GM21526 (cell line): ENCODE measurements at regions not wholly inside any gene's neighbourhood (a gene's known extent, or its start where the extent isn't known, plus 50 kb on each side); places are given as distances from the start of the nearest gene placed in this dataset.
A peak's percentile ranks its signal among the peaks of the same experiment; 100 is the strongest.

Experiments
- ATAC-seq: cut with Tn5 transposase; IDR thresholded peaks from one replicate; pipeline ENCODE4 v1.9.1; 2021; ENCODE audit warnings: moderate library complexity; ENCODE audit not compliant: unreplicated experiment, low FRiP score

- no peak for ATAC-seq
Measured at GRCh38 chr12:126819554-126819953, 1447.4 kb upstream of the TMEM132C start.

DNA sequence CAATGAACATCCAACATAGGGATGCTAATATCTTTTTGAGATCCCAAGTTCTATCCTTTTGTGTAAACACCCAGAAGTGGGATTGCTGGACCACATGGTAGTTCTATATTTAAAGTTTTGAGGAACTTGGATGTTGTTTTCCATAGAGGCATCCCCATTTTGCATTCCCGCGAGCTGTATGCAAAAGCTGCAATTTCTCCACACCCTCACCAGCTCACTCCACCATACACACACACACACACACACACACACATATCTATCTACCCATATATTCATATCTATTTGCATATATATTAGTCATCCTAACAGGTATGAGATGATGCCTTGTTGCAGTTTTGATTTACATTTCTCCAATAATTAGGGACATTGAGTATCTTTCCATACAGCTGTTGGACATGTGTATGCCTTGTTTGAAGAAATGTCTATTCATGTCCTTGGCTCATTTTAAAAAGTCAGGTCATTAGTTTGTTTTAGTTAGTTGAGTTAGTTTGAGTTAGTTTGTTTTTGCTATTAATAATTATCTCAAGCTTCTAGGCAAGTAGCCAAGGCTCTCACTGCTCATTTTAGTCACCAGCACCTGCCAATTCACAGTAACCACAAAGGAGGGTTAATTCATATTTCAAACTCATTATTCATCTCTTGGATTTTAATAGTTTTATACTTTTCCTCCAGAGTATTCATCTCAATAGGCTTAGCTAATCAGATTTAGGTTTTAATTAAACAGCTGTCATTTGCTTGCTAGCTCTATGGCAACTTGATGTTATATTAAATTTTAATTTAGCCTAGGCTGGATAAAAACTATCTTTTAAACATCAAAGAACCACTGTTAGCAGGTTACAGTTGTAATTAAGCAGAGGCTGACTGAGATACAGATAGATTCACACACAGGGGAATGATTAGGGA is 1435.9 kb upstream of the TMEM132C start:
- no peak for ATAC-seq

GRCh38 chr12:126837697-126838096 is 1429.3 kb upstream of the TMEM132C start:
- no peak for ATAC-seq

DNA sequence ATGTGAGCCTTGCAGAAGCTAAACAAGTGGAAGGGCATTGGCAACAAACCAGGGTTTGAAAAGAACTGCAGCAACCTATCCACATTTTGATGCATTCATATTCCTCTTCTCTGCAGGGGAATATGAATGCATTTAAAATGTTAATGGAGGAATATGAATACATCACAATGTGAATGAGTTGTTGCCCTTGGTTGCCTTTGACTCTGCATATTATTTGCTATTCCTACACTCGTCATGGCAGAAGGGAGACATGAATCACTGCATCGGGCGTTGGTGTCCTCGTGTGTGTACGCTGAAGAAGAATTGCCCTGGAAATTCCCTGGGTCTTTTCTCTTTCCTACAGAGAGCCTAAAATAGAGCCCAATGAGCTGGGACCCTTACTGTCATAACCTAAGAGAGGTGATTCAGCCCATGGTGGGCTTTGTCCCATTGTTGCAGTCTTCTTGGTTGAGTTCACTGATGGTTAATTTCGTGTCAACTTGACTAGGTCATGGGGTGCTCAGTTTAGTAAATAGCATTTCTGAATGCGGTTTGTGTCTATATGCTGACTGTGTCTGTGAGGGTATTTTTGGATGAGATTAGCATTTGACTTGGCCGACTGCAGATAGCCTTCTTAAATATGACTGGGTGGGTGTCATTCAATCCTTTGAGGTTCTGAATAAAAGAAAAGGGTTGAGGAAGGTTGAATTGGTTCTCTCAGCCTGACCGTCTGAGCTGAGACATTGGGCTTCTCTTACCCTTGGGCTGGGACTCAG is 1422.9 kb upstream of the TMEM132C start:
- no peak for ATAC-seq

GRCh38 chr12:126847005-126847629 is 1419.9 kb upstream of the TMEM132C start:
- no peak for ATAC-seq

- no peak for ATAC-seq
Measured at GRCh38 chr12:126855768-126856167, 1411.2 kb upstream of the TMEM132C start.

- no peak for ATAC-seq
Measured at GRCh38 chr12:126856958-126857357, 1410.0 kb upstream of the TMEM132C start.

DNA sequence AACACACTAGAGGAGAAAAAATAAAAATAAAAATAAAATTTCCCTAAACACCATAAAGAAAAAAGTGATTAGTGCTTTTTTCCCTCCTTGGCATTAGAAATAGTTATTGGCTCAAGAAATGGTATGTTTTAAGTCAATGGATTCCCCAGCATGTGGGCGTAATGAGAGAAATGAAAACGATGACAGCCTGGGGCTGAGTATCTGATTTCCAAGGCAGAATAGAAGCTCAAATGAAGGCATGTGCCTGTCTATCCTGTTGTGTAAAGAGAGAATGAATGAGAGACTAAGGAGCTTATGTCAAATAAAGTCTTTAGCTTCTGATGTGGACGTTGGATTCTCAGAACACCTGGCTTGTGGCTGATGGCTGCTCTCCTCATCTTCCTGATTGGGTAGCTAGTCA is 1408.4 kb upstream of the TMEM132C start:
- ATAC-seq: no peak

- ATAC-seq: no peak
Measured at GRCh38 chr12:126860210-126860609, 1406.8 kb upstream of the TMEM132C start.

GRCh38 chr12:126862500-126862899 is 1404.5 kb upstream of the TMEM132C start:
- ATAC-seq: no peak

- ATAC-seq: no peak
Measured at GRCh38 chr12:126869644-126870043, 1397.3 kb upstream of the TMEM132C start.

GRCh38 chr12:126873701-126874100 is 1393.3 kb upstream of the TMEM132C start:
- no peak for ATAC-seq

- peak; percentile 82 for ATAC-seq
Measured at GRCh38 chr12:126874427-126875026, 1392.4 kb upstream of the TMEM132C start.

DNA sequence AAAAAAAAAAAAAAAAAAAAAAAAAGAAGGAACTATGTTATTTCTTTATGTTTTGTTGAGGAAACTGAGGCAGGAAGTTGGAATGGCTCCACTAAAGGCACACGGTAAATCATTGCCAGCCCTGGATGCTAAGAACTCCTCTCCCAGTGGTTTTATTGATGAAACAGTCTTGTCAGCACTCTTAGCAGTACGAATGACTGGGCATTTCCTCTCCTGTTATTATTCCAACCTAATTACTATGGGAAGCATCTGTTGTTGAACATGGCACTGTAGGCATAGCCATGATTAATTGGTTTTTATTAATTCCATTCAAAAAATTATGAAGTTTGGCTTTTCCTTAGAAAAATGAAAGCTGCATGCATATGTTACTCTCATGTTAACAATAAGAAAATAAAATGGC is 1387.1 kb upstream of the TMEM132C start:
- ATAC-seq: no peak

- ATAC-seq: no peak
Measured at GRCh38 chr12:126883697-126884096, 1383.3 kb upstream of the TMEM132C start.

- ATAC-seq: no peak
Measured at GRCh38 chr12:126889501-126889900, 1377.5 kb upstream of the TMEM132C start.

DNA sequence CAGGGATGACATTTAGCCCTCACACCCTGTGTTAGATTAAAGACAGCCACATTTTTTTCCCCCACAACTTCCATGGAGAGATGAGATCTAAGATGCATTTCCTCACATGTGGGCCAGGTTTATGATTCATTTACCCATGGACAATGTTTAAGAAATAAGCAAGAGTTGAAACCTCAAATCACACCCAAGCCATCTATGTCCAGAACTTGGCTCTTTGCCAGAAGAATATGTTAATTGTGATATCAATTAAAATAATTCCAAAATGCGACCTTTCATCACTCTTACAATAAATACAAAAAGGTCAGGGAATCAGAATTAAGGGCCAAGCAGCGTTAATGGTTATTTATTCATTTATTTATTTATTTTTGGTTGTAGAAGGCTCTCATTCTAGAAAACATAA is 1376.9 kb upstream of the TMEM132C start:
- ATAC-seq: no peak

GRCh38 chr12:126891789-126892188 is 1375.2 kb upstream of the TMEM132C start:
- no peak for ATAC-seq

- ATAC-seq: no peak
Measured at GRCh38 chr12:126895951-126896913, 1370.7 kb upstream of the TMEM132C start.

DNA sequence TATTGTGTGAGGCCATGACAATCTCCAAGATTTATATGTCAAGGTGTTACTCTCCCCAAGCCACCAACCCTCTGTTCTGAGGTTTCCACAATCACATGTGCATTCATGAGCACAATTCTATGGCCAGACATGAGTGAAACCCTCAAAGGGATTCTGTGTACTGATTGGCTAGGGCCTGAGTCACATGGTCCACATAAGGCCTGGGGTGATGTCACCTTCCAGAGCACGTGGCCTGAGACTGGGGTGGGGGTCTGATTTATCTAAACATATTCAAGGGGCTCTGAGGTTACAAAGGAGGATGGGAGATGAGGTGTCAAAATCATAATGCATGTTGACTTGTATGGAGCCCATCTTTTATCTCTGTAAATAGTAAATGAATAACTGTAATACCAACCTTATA is 1369.9 kb upstream of the TMEM132C start:
- no peak for ATAC-seq
